ENCODE measurements at regions not wholly inside any gene's neighbourhood (a gene's known extent, or its start where the extent isn't known, plus 50 kb on each side); places are given as distances from the start of the nearest gene placed in this dataset.

- no peaks in the 10 kb centered on the region for H3K9me3 ChIP-seq
- peaks cover 0 to 8% (median 0%) of the 10 kb centered on the region in 4 donors for H3K4me1 ChIP-seq
- H3K27me3 ChIP-seq = no peaks in the 10 kb centered on the region
- intact Hi-C loops (cut with DNase I; ENCODE audit: low total_unique reads) = loop anchor here (5.0 kb wide), 1 partner anchor 550 kb away; no protein-coding TSS in a partner anchor
- no peak overlapping the region for H3K27ac ChIP-seq
- TF ChIP-seq, protein P1, sequence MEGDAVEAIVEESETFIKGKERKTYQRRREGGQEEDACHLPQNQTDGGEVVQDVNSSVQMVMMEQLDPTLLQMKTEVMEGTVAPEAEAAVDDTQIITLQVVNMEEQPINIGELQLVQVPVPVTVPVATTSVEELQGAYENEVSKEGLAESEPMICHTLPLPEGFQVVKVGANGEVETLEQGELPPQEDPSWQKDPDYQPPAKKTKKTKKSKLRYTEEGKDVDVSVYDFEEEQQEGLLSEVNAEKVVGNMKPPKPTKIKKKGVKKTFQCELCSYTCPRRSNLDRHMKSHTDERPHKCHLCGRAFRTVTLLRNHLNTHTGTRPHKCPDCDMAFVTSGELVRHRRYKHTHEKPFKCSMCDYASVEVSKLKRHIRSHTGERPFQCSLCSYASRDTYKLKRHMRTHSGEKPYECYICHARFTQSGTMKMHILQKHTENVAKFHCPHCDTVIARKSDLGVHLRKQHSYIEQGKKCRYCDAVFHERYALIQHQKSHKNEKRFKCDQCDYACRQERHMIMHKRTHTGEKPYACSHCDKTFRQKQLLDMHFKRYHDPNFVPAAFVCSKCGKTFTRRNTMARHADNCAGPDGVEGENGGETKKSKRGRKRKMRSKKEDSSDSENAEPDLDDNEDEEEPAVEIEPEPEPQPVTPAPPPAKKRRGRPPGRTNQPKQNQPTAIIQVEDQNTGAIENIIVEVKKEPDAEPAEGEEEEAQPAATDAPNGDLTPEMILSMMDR (IDR thresholded peaks at IDR 0.05) = no peak
- no peaks in the 10 kb centered on the region for H3K36me3 ChIP-seq
- no peak overlapping the region for H3K4me3 ChIP-seq
- no peak for DNase-seq
Observed at GRCh38 chr6:71531841-71532240, 243.2 kb downstream of the OGFRL1 start.

DNA sequence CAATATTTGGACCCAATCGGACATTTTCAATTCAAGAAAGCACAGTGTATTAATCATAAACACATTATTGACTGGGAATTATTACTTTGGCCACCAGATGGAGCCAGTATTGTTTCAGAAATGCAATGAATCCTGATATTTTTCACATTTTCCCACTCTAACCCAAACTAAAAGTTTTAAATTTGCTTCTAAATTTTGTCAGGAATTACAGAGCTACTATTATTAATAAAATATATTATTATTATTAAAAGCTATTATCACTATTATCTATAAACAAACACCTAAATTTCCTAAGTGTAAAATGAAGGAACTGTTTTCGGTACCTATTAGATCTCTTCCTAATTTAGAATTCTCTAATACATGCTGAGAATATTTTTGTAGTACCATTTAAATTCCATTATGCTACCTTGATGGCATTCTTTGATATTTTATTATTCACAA lies 245.3 kb downstream of the OGFRL1 start:
- no peak for DNase-seq
- H3K36me3 ChIP-seq = no peaks in the 10 kb centered on the region
- H3K4me1 ChIP-seq = peaks cover 0 to 9% (median 6%) of the 10 kb centered on the region in 4 donors
- H3K9me3 ChIP-seq = no peaks in the 10 kb centered on the region
- no peak overlapping the region for H3K27ac ChIP-seq
- TF ChIP-seq, protein P1 (IDR thresholded peaks at IDR 0.05) = peak; percentile 65
- H3K27me3 ChIP-seq = no peaks in the 10 kb centered on the region
- intact Hi-C loops (cut with DNase I; ENCODE audit: low total_unique reads) = loop anchor here (5.0 kb wide), 1 partner anchor 548 kb away; no protein-coding TSS in a partner anchor
- H3K4me3 ChIP-seq = no peak overlapping the region

GRCh38 chr6:71534921-71535320 lies 246.3 kb downstream of the OGFRL1 start:
- Histone ChIP-seq H3K27ac (no peak overlapping the region), H3K4me1 (peaks cover 0 to 9% (median 6%) of the 10 kb centered on the region in 4 donors), H3K36me3 (no peaks in the 10 kb centered on the region), H3K27me3 (no peaks in the 10 kb centered on the region), H3K9me3 (no peaks in the 10 kb centered on the region), H3K4me3 (no peak overlapping the region)
- intact Hi-C loops (cut with DNase I; ENCODE audit: low total_unique reads) = loop anchor here (5.0 kb wide), 1 partner anchor 547 kb away; no protein-coding TSS in a partner anchor
- TF ChIP-seq, protein P1 (IDR thresholded peaks at IDR 0.05) = no peak
- no peak for DNase-seq

DNA sequence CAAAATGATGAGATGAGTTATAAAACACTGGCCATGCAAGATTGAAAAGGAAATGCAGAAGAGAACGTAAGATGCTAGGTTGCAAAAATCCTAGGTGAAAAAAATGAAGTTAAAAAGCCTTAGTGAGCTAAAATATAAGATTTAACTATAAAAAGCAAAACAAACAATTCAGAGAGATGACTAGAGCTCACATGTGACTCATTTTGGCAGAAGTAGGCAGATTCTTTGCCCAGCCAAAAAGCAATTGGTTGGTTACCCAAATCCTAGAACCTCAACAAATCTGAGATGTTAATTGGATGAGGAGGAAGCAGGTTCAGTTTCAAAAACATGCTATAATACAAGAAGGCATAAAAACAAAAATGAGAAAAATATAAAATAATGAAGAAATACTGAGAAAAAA lies 249.1 kb downstream of the OGFRL1 start:
- Histone ChIP-seq H3K9me3 (no peaks in the 10 kb centered on the region), H3K36me3 (no peaks in the 10 kb centered on the region), H3K4me3 (no peak overlapping the region), H3K27ac (no peak overlapping the region), H3K4me1 (peaks cover 0 to 9% (median 6%) of the 10 kb centered on the region in 4 donors), H3K27me3 (no peaks in the 10 kb centered on the region)
- intact Hi-C loops (cut with DNase I; ENCODE audit: low total_unique reads) = no loop called here
- TF ChIP-seq, protein P1 (IDR thresholded peaks at IDR 0.05) = no peak
- DNase-seq = no peak

- H3K36me3 ChIP-seq = no peaks in the 10 kb centered on the region
- no peak overlapping the region for H3K27ac ChIP-seq
- H3K27me3 ChIP-seq = no peaks in the 10 kb centered on the region
- H3K4me3 ChIP-seq = no peak overlapping the region
- intact Hi-C loops (cut with DNase I; ENCODE audit: low total_unique reads) = no loop called here
- TF ChIP-seq, protein P1 (IDR thresholded peaks at IDR 0.05) = no peak
- no peak for DNase-seq
- no peaks in the 10 kb centered on the region for H3K9me3 ChIP-seq
- peaks cover 0 to 5% (median 0%) of the 10 kb centered on the region in 4 donors for H3K4me1 ChIP-seq
Observed at GRCh38 chr6:71544028-71544427, 255.4 kb downstream of the OGFRL1 start.

GRCh38 chr6:71544906-71545305 lies 256.3 kb downstream of the OGFRL1 start:
- no peaks in the 10 kb centered on the region for H3K27me3 ChIP-seq
- H3K4me1 ChIP-seq = peaks cover 0 to 5% (median 0%) of the 10 kb centered on the region in 4 donors
- no peak overlapping the region for H3K4me3 ChIP-seq
- no peak for DNase-seq
- TF ChIP-seq, protein P1 (IDR thresholded peaks at IDR 0.05) = no peak
- intact Hi-C loops (cut with DNase I; ENCODE audit: low total_unique reads) = no loop called here
- no peak overlapping the region for H3K27ac ChIP-seq
- H3K9me3 ChIP-seq = no peaks in the 10 kb centered on the region
- no peaks in the 10 kb centered on the region for H3K36me3 ChIP-seq

All from tibial artery (tissue), 4 donors.